ENCODE measurements at regions not wholly inside any gene's neighbourhood (a gene's known extent, or its start where the extent isn't known, plus 50 kb on each side); places are given as distances from the start of the nearest gene placed in this dataset.

GRCh38 chr11:104526006-104526405, 362.1 kb upstream of the PDGFD start:
- TF ChIP-seq CTCF (IDR thresholded peaks at IDR 0.05 in 8 of 11, conservative IDR thresholded peaks at IDR 0.05 in 3 of 11) (no peak), POLR2A (IDR thresholded peaks at IDR 0.05) (no peak)
